IMR-90 (cell line): ENCODE measurements at regions not wholly inside any gene's neighbourhood (a gene's known extent, or its start where the extent isn't known, plus 50 kb on each side); places are given as distances from the start of the nearest gene placed in this dataset.

Source experiments
- ATAC-seq: fragments of 200-7000 bp; cut with Tn5 transposase; 2 replicates; pipeline ENCODE4 v1.9.1; 2020; ENCODE audit warnings: low read depth, mild to moderate bottlenecking, moderate library complexity
- BruUV-seq: library from RNA; stranded (reverse); fragments of 400-500 nt; replicated peaks from 2 replicates; lab custom pipeline; 2021; lab: Mats Ljungman, UMichigan
- CTCF ChIA-PET: fragments of 300-600 bp; formaldehyde crosslinking; extraction: SDS; loops from one replicate; lab custom pipeline; 2021; ENCODE audit warnings: antibody characterized with exemption; lab: Yijun Ruan, JAX
- POLR2A ChIA-PET: fragments of 300-600 bp; sonication (Branson Sonifier 250); formaldehyde crosslinking; loops from one replicate; lab custom pipeline; 2022; ENCODE audit warnings: antibody characterized with exemption; ENCODE audit not compliant: unreplicated experiment; lab: Charles Lee
- DNase-seq: peaks from one replicate; pipeline ENCODE4 v3.0.0; 2013
- H2AFZ ChIP-seq: replicated peaks from 2 replicates; pipeline ENCODE3; 2013; ENCODE audit warnings: low read length, mild to moderate bottlenecking; ENCODE audit not compliant: poor library complexity
- H2AK5ac ChIP-seq: 2 replicates; pipeline ENCODE4 v1.6.1; 2013; ENCODE audit warnings: low read depth, low read length, inconsistent platforms
- H2AK9ac ChIP-seq: replicated peaks from 2 replicates; pipeline ENCODE3; 2013; ENCODE audit warnings: mild to moderate bottlenecking, low read depth, low read length, moderate library complexity; ENCODE audit not compliant: poor library complexity
- H2BK120ac ChIP-seq: 2 replicates; pipeline ENCODE4 v1.6.1; 2013; ENCODE audit warnings: low read depth, low read length, inconsistent platforms
- H2BK15ac ChIP-seq: 3 replicates; pipeline ENCODE4 v1.6.1; 2013; ENCODE audit warnings: low read depth, low read length, inconsistent platforms
- H2BK20ac ChIP-seq: 2 replicates; pipeline ENCODE4 v1.6.1; 2013; ENCODE audit warnings: low read depth, mild to moderate bottlenecking, inconsistent platforms, low read length, moderate library complexity
- H2BK5ac ChIP-seq: 2 replicates; pipeline ENCODE4 v1.6.1; 2013; ENCODE audit warnings: mild to moderate bottlenecking, low read depth, low read length, inconsistent platforms; ENCODE audit not compliant: poor library complexity, severe bottlenecking
- H3K14ac ChIP-seq: replicated peaks from 2 replicates; pipeline ENCODE4 v1.6.1; 2013; ENCODE audit warnings: low read depth, low read length, inconsistent platforms
- H3K18ac ChIP-seq: 2 replicates; pipeline ENCODE4 v1.6.1; 2013; ENCODE audit warnings: low read depth, low read length, control low read depth
- H3K23ac ChIP-seq: 2 replicates; pipeline ENCODE4 v1.6.1; 2013; ENCODE audit warnings: low read depth, low read length, inconsistent platforms
- H3K27ac ChIP-seq: 2 replicates; pipeline ENCODE4 v1.5.1; 2013; ENCODE audit warnings: mild to moderate bottlenecking, control low read depth, low read length; ENCODE audit not compliant: insufficient read depth
- H3K27me3 ChIP-seq: 2 replicates; pipeline ENCODE4 v1.6.1; 2013; ENCODE audit warnings: low read length; ENCODE audit not compliant: control insufficient read depth, insufficient read depth
- H3K36me3 ChIP-seq: 2 replicates; pipeline ENCODE4 v1.6.1; 2013; ENCODE audit warnings: low read length, mixed read lengths; ENCODE audit not compliant: control insufficient read depth, insufficient read depth
- H3K4ac ChIP-seq: 2 replicates; pipeline ENCODE4 v1.6.1; 2013; ENCODE audit warnings: low read depth, low read length, inconsistent platforms
- H3K4me1 ChIP-seq: 2 replicates; pipeline ENCODE4 v1.6.1; 2013; ENCODE audit warnings: low read length, mixed read lengths; ENCODE audit not compliant: control insufficient read depth, insufficient read depth
- H3K4me2 ChIP-seq: 2 replicates; pipeline ENCODE4 v1.6.1; 2013; ENCODE audit warnings: low read depth, mild to moderate bottlenecking, control low read depth, low read length, moderate library complexity
- H3K4me3 ChIP-seq: 2 replicates; pipeline ENCODE4 v1.5.1; 2013; ENCODE audit warnings: low read depth, mild to moderate bottlenecking, control low read depth, low read length, moderate library complexity; ENCODE audit not compliant: insufficient read depth
- H3K56ac ChIP-seq: 2 replicates; pipeline ENCODE4 v1.6.1; 2013; ENCODE audit warnings: low read length, inconsistent platforms; ENCODE audit not compliant: insufficient read depth; ENCODE audit errors: extremely low read depth
- H3K79me1 ChIP-seq, 2 experiments: 2 replicates each; pipeline ENCODE4 v1.6.1; 2013; ENCODE audit warnings: low read length in 2 of 2, inconsistent platforms in 1 of 2, low read depth in 1 of 2
- H3K9ac ChIP-seq: 2 replicates; pipeline ENCODE4 v1.6.1; 2013; ENCODE audit warnings: low read depth, low read length, control low read depth
- H3K9me1 ChIP-seq: 2 replicates; pipeline ENCODE4 v1.6.1; 2013; ENCODE audit warnings: low read length, inconsistent platforms; ENCODE audit not compliant: insufficient read depth
- H3K9me3 ChIP-seq: 2 replicates; pipeline ENCODE4 v1.6.1; 2013; ENCODE audit warnings: low read length; ENCODE audit not compliant: control insufficient read depth, insufficient read depth
- H4K20me1 ChIP-seq: 2 replicates; pipeline ENCODE4 v1.6.1; 2013; ENCODE audit warnings: low read length, inconsistent platforms; ENCODE audit not compliant: insufficient read depth
- H4K5ac ChIP-seq: 2 replicates; pipeline ENCODE4 v1.6.1; 2013; ENCODE audit warnings: mild to moderate bottlenecking, low read depth, low read length, control low read depth
- H4K8ac ChIP-seq, 2 experiments: 2 replicates each; pipeline ENCODE4 v1.6.1; 2013; ENCODE audit warnings: low read depth in 2 of 2, low read length in 2 of 2, control low read depth in 1 of 2, inconsistent platforms in 1 of 2
- H4K91ac ChIP-seq: 2 replicates; pipeline ENCODE4 v1.6.1; 2013; ENCODE audit warnings: low read depth, low read length, inconsistent platforms; ENCODE audit not compliant: insufficient read depth
- ELK1 ChIP-seq: fragments of 150-350 bp; IDR thresholded peaks from 2 replicates; pipeline ENCODE4 v1.6.1; 2016; ENCODE audit warnings: low read depth, mild to moderate bottlenecking, low read length, moderate library complexity, borderline replicate concordance
- MAFK ChIP-seq: IDR thresholded peaks from 2 replicates; pipeline ENCODE4 v1.6.1; 2012; ENCODE audit warnings: low read depth, low read length, improper control_type of control experiment
- NFE2L2 ChIP-seq: fragments of 150-350 bp; IDR thresholded peaks from 2 replicates; pipeline ENCODE4 v1.6.1; 2016; ENCODE audit warnings: low read depth, mild to moderate bottlenecking, low read length
- RCOR1 ChIP-seq: IDR thresholded peaks from 2 replicates; pipeline ENCODE4 v1.6.1; 2012; ENCODE audit warnings: mild to moderate bottlenecking, low read length, improper control_type of control experiment; ENCODE audit not compliant: insufficient replicate concordance
- SMC3 ChIP-seq: fragments of 150-350 bp; IDR thresholded peaks from 2 replicates; pipeline ENCODE4 v1.6.1; 2016; ENCODE audit warnings: low read depth, mild to moderate bottlenecking, antibody characterized with exemption, low read length, moderate library complexity
- WGBS, 2 experiments: methylation state at CpG; one replicate each; pipeline versions ENCODE4 v1.1.5 to v1.1.7; 2013; ENCODE audit warnings: missing lambda C conversion rate in 2 of 2; ENCODE audit not compliant: insufficient read length in 1 of 2; ENCODE audit errors: extremely low coverage in 2 of 2; 5-methylcytosine and 5-hydroxymethylcytosine counted together
- dilution Hi-C: fragments of 300-500 bp; cut with HindIII; formaldehyde crosslinking; loops from one replicate; pipeline ENCODE4 v1.14.3; 2018; ENCODE audit warnings: low sequenced_read_pairs; ENCODE audit not compliant: unreplicated experiment
- in situ Hi-C: fragments of 300-500 bp; cut with MboI; formaldehyde crosslinking; loops from 3 replicates; pipeline ENCODE4 v1.14.3; 2019; ENCODE audit warnings: low sequenced_read_pairs, inconsistent platforms, mixed read lengths
- intact Hi-C: fragments of 100-400 bp; cut with micrococcal nuclease; formaldehyde crosslinking; loops from 2 replicates; pipeline ENCODE4 v1.10.0; 2022

- no CpG with 5 or more reads among the region's 2 CpGs for WGBS, 2 experiments
- H3K4me3 ChIP-seq, result no peak overlapping the region
- dilution Hi-C loops (no loop called here), intact Hi-C loops (no loop called here), in situ Hi-C loops (no loop called here)
- no peak overlapping the region for H3K56ac ChIP-seq
- H3K9me1 ChIP-seq, result peaks cover 12% of the 10 kb centered on the region
- H2AK9ac ChIP-seq, result no peak overlapping the region
- H3K9ac ChIP-seq, result no peak overlapping the region
- no peak overlapping the region for H3K23ac ChIP-seq
- peak overlapping the region; percentile 95 for H2BK120ac ChIP-seq
- no peaks in the 10 kb centered on the region for H4K20me1 ChIP-seq
- BruUV-seq, result no TSS peak
- H3K4ac ChIP-seq, result peak overlapping the region; percentile 88
- no peak for ATAC-seq
- TF ChIP-seq NFE2L2, result no peak
- TF ChIP-seq MAFK, result no peak
- TF ChIP-seq ELK1, result no peak
- TF ChIP-seq SMC3, result no peak
- TF ChIP-seq RCOR1, result no peak
- H3K4me1 ChIP-seq, result peaks cover 13% of the 10 kb centered on the region
- H3K14ac ChIP-seq, result no peak overlapping the region
- H3K18ac ChIP-seq, result peak overlapping the region; percentile 58
- no peaks in the 10 kb centered on the region for H3K36me3 ChIP-seq
- peak overlapping the region; percentile 91 for H4K5ac ChIP-seq
- ChIA-PET POLR2A (no interaction called here), CTCF (interaction anchor here (0.5 to 0.6 kb wide), 2 partner anchors 21 to 126 kb away, joined by 3 read pairs; no protein-coding TSS in a partner anchor)
- H2BK5ac ChIP-seq, result no peak overlapping the region
- peak overlapping the region; percentile 68; the same call in 2 of the 3 replicates for H2BK15ac ChIP-seq
- no peak overlapping the region for H3K4me2 ChIP-seq
- no peaks in the 10 kb centered on the region for H3K79me1 ChIP-seq
- H2AK5ac ChIP-seq, result peak overlapping the region; percentile 75; the same call in 1 of the 2 replicates
- H4K91ac ChIP-seq, result peak overlapping the region; percentile 88
- no peaks in the 10 kb centered on the region for H3K9me3 ChIP-seq
- DNase-seq, result no peak
- H3K27ac ChIP-seq, result peak overlapping the region; percentile 88; the same call in 1 of the 2 replicates
- peak overlapping the region; percentile 13 for H2AFZ ChIP-seq
- H3K27me3 ChIP-seq, result no peaks in the 10 kb centered on the region
- peak overlapping the region; percentile 91 for H2BK20ac ChIP-seq
- peak overlapping the region; percentile 87 to 95; a peak in 3 of 4 replicates for H4K8ac ChIP-seq
These were observed 148.3 kb downstream of the CPEB2 start for GRCh38 chr4:15150631-15151030.
